ENCODE measurements at regions not wholly inside any gene's neighbourhood (a gene's known extent, or its start where the extent isn't known, plus 50 kb on each side); places are given as distances from the start of the nearest gene placed in this dataset.
"Not testable (repeated sequence)": the region's sequence is repeated elsewhere in the genome, so short reads cannot be mapped to it uniquely, and the experiment has no call there.

- H4K20me1 ChIP-seq (ENCODE audit: control insufficient read depth, insufficient read depth, insufficient read length); H4K8ac ChIP-seq (replicated peaks; ENCODE audit: insufficient read length, low read depth, low read length); H2AK5ac ChIP-seq (ENCODE audit: insufficient read length, low read length); H3K79me1 ChIP-seq (ENCODE audit: insufficient read depth, low read depth, low read length, poor library complexity, severe bottlenecking); H3K27ac Mint-ChIP-seq; H3K4ac ChIP-seq (ENCODE audit: low read depth, low read length); H3K79me2 ChIP-seq (ENCODE audit: insufficient read depth, low read length); H3K4me1 ChIP-seq (ENCODE audit: insufficient read depth, low read length); H3K18ac ChIP-seq (ENCODE audit: insufficient read length, low read depth, low read length); H3K27me3 ChIP-seq (ENCODE audit: insufficient read depth, low read length); H4K91ac ChIP-seq (ENCODE audit: insufficient read length, low read depth, low read length); H3K9me3 ChIP-seq (ENCODE audit: control insufficient read depth, low read depth, low read length); H3K23ac ChIP-seq (ENCODE audit: insufficient read length, low read depth, low read length); H2BK120ac ChIP-seq (ENCODE audit: low read depth, low read length, poor library complexity, severe bottlenecking); H2BK12ac ChIP-seq (ENCODE audit: insufficient read length, low read depth, low read length); H2AFZ ChIP-seq (ENCODE audit: low read length); H3K36me3 Mint-ChIP-seq (ENCODE audit: insufficient read depth in 1 of 3, low read depth in 3 of 3); H3K4me2 ChIP-seq (ENCODE audit: insufficient read depth, insufficient read length, low read length); H2BK15ac ChIP-seq (ENCODE audit: low read depth, low read length); H3K27ac ChIP-seq (ENCODE audit: insufficient read length, low read depth, low read length); H2BK5ac ChIP-seq (ENCODE audit: insufficient read length, low read length); H3K14ac ChIP-seq (ENCODE audit: insufficient read depth, low read length); H3K9me3 Mint-ChIP-seq; H3K4me1 Mint-ChIP-seq; DNase-seq; H4K5ac ChIP-seq (ENCODE audit: insufficient read length, low read depth, low read length); H3K56ac ChIP-seq (ENCODE audit: insufficient read length, low read depth, low read length); H3K23me2 ChIP-seq (ENCODE audit: insufficient read length, low read depth, low read length, poor library complexity, severe bottlenecking); H3K4me3 Mint-ChIP-seq; H2BK20ac ChIP-seq (ENCODE audit: low read depth, low read length, poor library complexity, severe bottlenecking); H3K9ac ChIP-seq (ENCODE audit: extremely low read depth, insufficient read length, low read length); H3T11ph ChIP-seq (ENCODE audit: low read length): not testable (repeated sequence)
- WGBS (ENCODE audit: extremely low coverage, insufficient read length, low lambda C conversion rate): no CpG with 5 or more reads among the region's 15 CpGs
- peaks cover 13% of the 10 kb centered on the region for H3K27me3 Mint-ChIP-seq (ENCODE audit: low read depth)
Measured at GRCh38 chr1:222470252-222470805, 77.6 kb downstream of the HHIPL2 start.
